ENCODE measurements at regions not wholly inside any gene's neighbourhood (a gene's known extent, or its start where the extent isn't known, plus 50 kb on each side); places are given as distances from the start of the nearest gene placed in this dataset.
A peak's percentile ranks its signal among the peaks of the same experiment; 100 is the strongest.

- H3K27me3 ChIP-seq (ENCODE audit: control insufficient read depth in 1 of 2, insufficient read depth in 1 of 2, low read length in 2 of 2): no peaks in the 10 kb centered on the region
- H3K4ac ChIP-seq (ENCODE audit: low read depth in 1 of 2, low read length in 2 of 2): no peak overlapping the region
- H3K4me3 ChIP-seq (ENCODE audit: insufficient read depth in 1 of 2, low read depth in 1 of 2, low read length in 2 of 2): no peak overlapping the region
- H2AFZ ChIP-seq (ENCODE audit: low read depth, low read length): no peak overlapping the region
- no peaks in the 10 kb centered on the region for H3K79me1 ChIP-seq (replicated peaks; ENCODE audit: low read length, poor library complexity, severe bottlenecking)
- no peak overlapping the region for H3K23ac ChIP-seq (ENCODE audit: low read length in 2 of 2)
- no peak overlapping the region for H2BK120ac ChIP-seq (ENCODE audit: low read depth, low read length)
- no peak for DNase-seq
- H3K9ac ChIP-seq (ENCODE audit: low read length): no peak overlapping the region
- no peak overlapping the region for H2AK5ac ChIP-seq (ENCODE audit: low read length, severe bottlenecking)
- peaks cover 2% of the 10 kb centered on the region for H3K4me1 ChIP-seq (ENCODE audit: control insufficient read depth, insufficient read depth, low read depth, low read length)
- no peaks in the 10 kb centered on the region for H3K9me3 ChIP-seq (ENCODE audit: control insufficient read depth, low read length)
- H2BK5ac ChIP-seq (ENCODE audit: low read depth, low read length, poor library complexity, severe bottlenecking): no peak overlapping the region
- H2BK12ac ChIP-seq (ENCODE audit: low read length in 2 of 2): no peak overlapping the region
- H3K18ac ChIP-seq (ENCODE audit: low read depth in 1 of 2, low read length in 2 of 2): no peak overlapping the region
- no peak overlapping the region for H3K14ac ChIP-seq (ENCODE audit: low read length in 2 of 2)
- no peak overlapping the region for H2BK15ac ChIP-seq (ENCODE audit: low read depth, poor library complexity, severe bottlenecking)
- 80% methylated on average over 5 of the region's 6 CpGs for WGBS
- H3K27ac ChIP-seq (ENCODE audit: low read length, poor library complexity, severe bottlenecking): no peak overlapping the region
- no peak overlapping the region for H4K8ac ChIP-seq (ENCODE audit: low read length)
- H3K4me2 ChIP-seq (ENCODE audit: low read length, poor library complexity, severe bottlenecking): no peak overlapping the region
- H4K91ac ChIP-seq (ENCODE audit: low read length): no peak overlapping the region
- H3K36me3 ChIP-seq (ENCODE audit: control insufficient read depth in 1 of 2, insufficient read depth in 2 of 2, low read depth in 1 of 2, low read length in 2 of 2): no peaks in the 10 kb centered on the region
Measured at GRCh38 chr13:110073982-110074381, 233.0 kb downstream of the COL4A1 start.

GRCh38 chr13:110070511-110071120 is 236.3 kb downstream of the COL4A1 start:
- peak; percentile 69 for DNase-seq
- H3K36me3 ChIP-seq (ENCODE audit: control insufficient read depth in 1 of 2, insufficient read depth in 2 of 2, low read depth in 1 of 2, low read length in 2 of 2): no peaks in the 10 kb centered on the region
- no peak overlapping the region for H3K27ac ChIP-seq (ENCODE audit: low read length, poor library complexity, severe bottlenecking)
- no peak overlapping the region for H3K9ac ChIP-seq (ENCODE audit: low read length)
- H3K23ac ChIP-seq (ENCODE audit: low read length in 2 of 2): no peak overlapping the region
- no peak overlapping the region for H4K91ac ChIP-seq (ENCODE audit: low read length)
- H2AK5ac ChIP-seq (ENCODE audit: low read length, severe bottlenecking): no peak overlapping the region
- H4K8ac ChIP-seq (ENCODE audit: low read length): no peak overlapping the region
- no peak overlapping the region for H3K14ac ChIP-seq (ENCODE audit: low read length in 2 of 2)
- H3K27me3 ChIP-seq (ENCODE audit: control insufficient read depth in 1 of 2, insufficient read depth in 1 of 2, low read length in 2 of 2): no peaks in the 10 kb centered on the region
- no peak overlapping the region for H2AFZ ChIP-seq (ENCODE audit: low read depth, low read length)
- H2BK15ac ChIP-seq (ENCODE audit: low read depth, poor library complexity, severe bottlenecking): no peak overlapping the region
- peaks cover 2% of the 10 kb centered on the region for H3K4me1 ChIP-seq (ENCODE audit: control insufficient read depth, insufficient read depth, low read depth, low read length)
- H3K79me1 ChIP-seq (replicated peaks; ENCODE audit: low read length, poor library complexity, severe bottlenecking): no peaks in the 10 kb centered on the region
- H2BK12ac ChIP-seq (ENCODE audit: low read length in 2 of 2): no peak overlapping the region
- no peaks in the 10 kb centered on the region for H3K9me3 ChIP-seq (ENCODE audit: control insufficient read depth, low read length)
- no peak overlapping the region for H2BK5ac ChIP-seq (ENCODE audit: low read depth, low read length, poor library complexity, severe bottlenecking)
- 65% methylated on average over 7 of the region's 9 CpGs for WGBS
- no peak overlapping the region for H3K4me2 ChIP-seq (ENCODE audit: low read length, poor library complexity, severe bottlenecking)
- no peak overlapping the region for H3K18ac ChIP-seq (ENCODE audit: low read depth in 1 of 2, low read length in 2 of 2)
- no peak overlapping the region for H3K4me3 ChIP-seq (ENCODE audit: insufficient read depth in 1 of 2, low read depth in 1 of 2, low read length in 2 of 2)
- no peak overlapping the region for H2BK120ac ChIP-seq (ENCODE audit: low read depth, low read length)
- no peak overlapping the region for H3K4ac ChIP-seq (ENCODE audit: low read depth in 1 of 2, low read length in 2 of 2)

- no peak overlapping the region for H3K4me3 ChIP-seq (ENCODE audit: insufficient read depth in 1 of 2, low read depth in 1 of 2, low read length in 2 of 2)
- no peak overlapping the region for H2BK15ac ChIP-seq (ENCODE audit: low read depth, poor library complexity, severe bottlenecking)
- H3K4ac ChIP-seq (ENCODE audit: low read depth in 1 of 2, low read length in 2 of 2): no peak overlapping the region
- H3K4me1 ChIP-seq (ENCODE audit: control insufficient read depth, insufficient read depth, low read depth, low read length): peaks cover 2% of the 10 kb centered on the region
- H3K14ac ChIP-seq (ENCODE audit: low read length in 2 of 2): no peak overlapping the region
- H3K18ac ChIP-seq (ENCODE audit: low read depth in 1 of 2, low read length in 2 of 2): no peak overlapping the region
- no peak overlapping the region for H3K9ac ChIP-seq (ENCODE audit: low read length)
- no peak overlapping the region for H4K91ac ChIP-seq (ENCODE audit: low read length)
- 57% methylated on average over 2 of the region's 4 CpGs for WGBS
- H2BK120ac ChIP-seq (ENCODE audit: low read depth, low read length): no peak overlapping the region
- no peak overlapping the region for H2AK5ac ChIP-seq (ENCODE audit: low read length, severe bottlenecking)
- no peak overlapping the region for H3K27ac ChIP-seq (ENCODE audit: low read length, poor library complexity, severe bottlenecking)
- no peak overlapping the region for H2BK12ac ChIP-seq (ENCODE audit: low read length in 2 of 2)
- H3K4me2 ChIP-seq (ENCODE audit: low read length, poor library complexity, severe bottlenecking): no peak overlapping the region
- H3K9me3 ChIP-seq (ENCODE audit: control insufficient read depth, low read length): no peaks in the 10 kb centered on the region
- H4K8ac ChIP-seq (ENCODE audit: low read length): no peak overlapping the region
- no peaks in the 10 kb centered on the region for H3K27me3 ChIP-seq (ENCODE audit: control insufficient read depth in 1 of 2, insufficient read depth in 1 of 2, low read length in 2 of 2)
- H3K36me3 ChIP-seq (ENCODE audit: control insufficient read depth in 1 of 2, insufficient read depth in 2 of 2, low read depth in 1 of 2, low read length in 2 of 2): no peaks in the 10 kb centered on the region
- H3K79me1 ChIP-seq (replicated peaks; ENCODE audit: low read length, poor library complexity, severe bottlenecking): no peaks in the 10 kb centered on the region
- H3K23ac ChIP-seq (ENCODE audit: low read length in 2 of 2): no peak overlapping the region
- H2AFZ ChIP-seq (ENCODE audit: low read depth, low read length): no peak overlapping the region
- H2BK5ac ChIP-seq (ENCODE audit: low read depth, low read length, poor library complexity, severe bottlenecking): no peak overlapping the region
- DNase-seq: no peak
Measured at GRCh38 chr13:110070046-110070445, 236.9 kb downstream of the COL4A1 start.

- Histone ChIP-seq H3K4ac (ENCODE audit: low read depth in 1 of 2, low read length in 2 of 2) (no peak overlapping the region), H4K8ac (ENCODE audit: low read length) (no peak overlapping the region), H2AK5ac (ENCODE audit: low read length, severe bottlenecking) (no peak overlapping the region), H3K4me1 (ENCODE audit: control insufficient read depth, insufficient read depth, low read depth, low read length) (peaks cover 2% of the 10 kb centered on the region), H3K18ac (ENCODE audit: low read depth in 1 of 2, low read length in 2 of 2) (no peak overlapping the region), H2AFZ (ENCODE audit: low read depth, low read length) (no peak overlapping the region), H3K27ac (ENCODE audit: low read length, poor library complexity, severe bottlenecking) (no peak overlapping the region), H3K14ac (ENCODE audit: low read length in 2 of 2) (no peak overlapping the region), H3K4me2 (ENCODE audit: low read length, poor library complexity, severe bottlenecking) (no peak overlapping the region), H4K91ac (ENCODE audit: low read length) (no peak overlapping the region), H3K4me3 (ENCODE audit: insufficient read depth in 1 of 2, low read depth in 1 of 2, low read length in 2 of 2) (no peak overlapping the region), H2BK5ac (ENCODE audit: low read depth, low read length, poor library complexity, severe bottlenecking) (no peak overlapping the region), H3K36me3 (ENCODE audit: control insufficient read depth in 1 of 2, insufficient read depth in 2 of 2, low read depth in 1 of 2, low read length in 2 of 2) (no peaks in the 10 kb centered on the region), H3K27me3 (ENCODE audit: control insufficient read depth in 1 of 2, insufficient read depth in 1 of 2, low read length in 2 of 2) (no peaks in the 10 kb centered on the region), H2BK120ac (ENCODE audit: low read depth, low read length) (no peak overlapping the region), H2BK15ac (ENCODE audit: low read depth, poor library complexity, severe bottlenecking) (no peak overlapping the region), H2BK12ac (ENCODE audit: low read length in 2 of 2) (no peak overlapping the region), H3K23ac (ENCODE audit: low read length in 2 of 2) (no peak overlapping the region), H3K9ac (ENCODE audit: low read length) (no peak overlapping the region), H3K9me3 (ENCODE audit: control insufficient read depth, low read length) (no peaks in the 10 kb centered on the region), H3K79me1 (replicated peaks; ENCODE audit: low read length, poor library complexity, severe bottlenecking) (no peaks in the 10 kb centered on the region)
- DNase-seq: no peak
- 95% methylated on average over 3 of the region's 3 CpGs for WGBS
Measured at GRCh38 chr13:110068176-110068473, 238.8 kb downstream of the COL4A1 start.

Measured in mesenchymal stem cell (in vitro differentiated cells and primary cell).